Lung microvascular endothelial cell (primary cell): ENCODE measurements at regions not wholly inside any gene's neighbourhood (a gene's known extent, or its start where the extent isn't known, plus 50 kb on each side); places are given as distances from the start of the nearest gene placed in this dataset.
A peak's percentile ranks its signal among the peaks of the same experiment; 100 is the strongest.

Experiments
- DNase-seq, 2 donors: peaks; one replicate each; pipeline versions ENCODE4 v3.0.0 to v3.0.0-alpha.2; 2010; ENCODE audit warnings: low read depth in 2 of 2

DNA sequence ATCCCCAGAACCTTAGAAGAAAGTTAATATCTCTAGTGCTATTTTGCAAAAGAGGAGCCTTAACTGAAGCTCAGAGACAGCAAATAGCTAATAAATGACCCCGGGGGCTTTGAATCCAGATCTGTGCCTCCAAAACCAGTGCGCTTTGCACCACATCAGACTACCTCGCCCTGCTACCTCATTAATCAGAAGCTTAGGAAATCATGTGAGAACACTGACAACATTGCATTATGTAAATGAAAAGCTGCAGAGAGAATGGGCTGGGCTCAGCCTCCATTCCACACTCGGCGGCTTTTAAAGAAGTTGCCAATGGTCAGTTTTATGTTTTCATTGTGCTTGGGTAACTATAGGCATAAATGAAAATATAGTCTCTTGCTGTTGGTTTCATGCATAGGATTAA lies 54.0 kb upstream of the STMND1 start:
- no peak for DNase-seq

DNA sequence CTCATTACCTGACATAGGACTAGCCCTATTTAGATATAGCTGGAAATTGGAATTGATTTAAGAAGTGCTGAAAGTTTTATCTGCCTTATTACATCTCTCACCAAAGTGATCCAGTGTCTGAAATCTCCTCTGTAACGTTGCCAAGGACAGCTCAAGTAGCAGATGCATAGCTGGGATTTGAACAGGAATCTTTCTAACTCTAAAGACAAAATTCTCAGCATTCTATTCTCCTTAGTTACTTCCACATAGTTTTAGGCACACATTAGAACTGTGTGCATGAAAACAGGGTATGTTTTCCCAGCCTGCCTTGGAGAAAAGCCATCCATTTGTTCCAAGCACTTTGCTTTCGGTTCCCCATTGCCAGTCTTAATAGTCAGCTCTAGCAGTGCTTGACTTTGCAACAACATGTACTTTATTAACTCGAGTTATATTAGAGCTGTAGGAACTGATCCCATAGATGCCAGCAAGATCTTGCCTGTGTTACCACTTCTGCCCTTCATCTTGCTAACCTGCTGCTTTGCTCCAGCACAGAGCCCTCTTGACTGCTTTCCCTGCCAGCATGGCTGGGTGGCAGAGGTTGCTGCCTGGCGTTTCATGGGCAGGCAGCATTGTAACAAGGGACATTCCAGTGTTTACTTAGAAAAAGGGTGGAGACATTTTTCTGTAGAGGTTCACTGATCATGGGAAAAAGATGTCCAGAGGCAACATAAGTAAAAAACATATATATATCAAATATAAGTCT lies 56.1 kb upstream of the STMND1 start:
- DNase-seq, result peak in 1 of 2 donors; percentile 19

DNA sequence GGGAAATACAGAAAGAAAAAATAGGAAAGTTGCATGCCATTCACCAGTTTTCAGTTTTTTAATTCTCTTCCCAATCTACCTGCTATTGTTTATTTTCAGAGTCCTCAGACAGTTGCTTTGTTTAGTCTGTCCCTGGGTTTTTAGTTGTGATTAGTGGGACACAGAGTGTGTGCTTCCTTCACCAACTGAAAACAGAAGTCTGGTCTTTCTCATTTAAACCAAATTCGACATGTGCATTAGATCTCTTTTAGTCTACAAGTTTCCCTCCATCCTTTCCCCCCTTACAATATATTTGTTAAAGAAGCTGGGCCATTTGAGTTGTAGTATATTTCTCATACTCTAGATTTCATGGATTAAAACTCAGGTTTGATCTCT lies 58.7 kb upstream of the STMND1 start:
- DNase-seq, result no peak

DNA sequence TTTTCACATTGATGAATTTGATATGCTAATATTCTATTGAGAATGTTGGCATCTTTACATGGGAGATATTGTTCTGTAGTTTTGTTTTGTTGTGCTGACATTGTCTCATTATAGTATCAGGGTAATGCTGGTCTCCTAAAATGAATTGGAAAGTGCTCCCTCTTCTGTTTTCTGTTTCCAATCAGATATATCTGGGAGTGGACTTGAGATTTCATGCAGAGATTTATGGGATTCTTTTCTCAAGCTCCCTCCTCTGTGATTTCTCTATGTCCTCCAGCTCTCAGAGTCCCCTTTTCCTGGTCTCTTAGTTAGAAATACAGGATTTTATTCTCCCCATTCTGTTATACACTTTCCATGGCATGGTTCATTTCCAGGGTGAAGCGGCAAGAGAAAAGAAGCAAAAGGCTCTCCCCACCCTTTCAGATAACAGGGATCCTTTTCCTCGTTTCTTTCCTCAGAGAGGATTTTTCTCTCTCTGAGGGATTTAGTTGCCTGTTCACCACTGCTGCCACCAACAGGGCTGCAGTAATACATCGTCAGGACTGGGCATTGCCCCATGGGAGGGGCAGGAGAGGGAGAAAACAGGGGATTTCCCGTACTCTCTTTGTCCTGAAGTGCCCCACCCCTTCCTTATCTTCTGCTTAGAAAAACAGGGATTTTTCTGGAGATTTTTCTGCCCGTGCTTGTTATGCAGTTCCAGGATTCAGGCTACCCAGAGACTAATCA lies 59.3 kb upstream of the STMND1 start:
- DNase-seq, result peak; percentile 2 to 52

DNA sequence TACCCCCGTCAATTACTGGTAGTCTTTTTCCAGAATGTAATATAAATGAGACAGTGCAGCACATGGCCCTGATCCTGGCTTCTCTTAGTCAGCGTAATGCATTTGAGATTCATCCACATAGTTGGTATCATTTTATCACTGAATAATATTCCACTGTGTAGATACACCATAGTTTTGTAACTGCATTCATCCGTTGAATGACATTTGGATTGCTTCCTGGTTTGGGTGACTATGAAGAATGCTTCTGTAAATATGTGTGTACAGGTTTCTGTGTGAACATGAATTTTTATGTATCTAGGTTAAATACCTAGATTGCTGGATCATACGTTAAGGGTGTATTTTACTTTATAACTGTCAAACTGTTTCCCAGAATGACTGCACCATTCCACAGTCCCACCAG lies 62.6 kb upstream of the STMND1 start:
- no peak for DNase-seq

DNA sequence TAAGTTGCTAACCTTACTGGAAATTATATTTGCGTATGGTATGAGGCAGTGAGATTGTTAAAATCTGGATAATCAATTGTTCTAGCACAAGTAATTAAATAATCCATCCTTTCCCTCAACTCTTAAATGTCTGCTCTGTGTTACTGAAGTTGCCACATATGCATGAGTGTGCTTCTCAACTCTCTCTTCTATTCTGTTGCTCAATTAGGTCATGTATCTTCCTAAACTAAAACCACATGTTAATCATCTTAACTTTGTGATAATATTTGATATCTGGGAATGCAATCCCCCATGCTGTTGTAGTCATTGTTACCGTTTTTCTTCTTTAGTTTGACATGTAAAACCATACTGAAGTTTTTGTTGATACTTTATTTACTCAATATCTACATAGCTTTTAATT lies 63.5 kb upstream of the STMND1 start:
- DNase-seq, result no peak

DNA sequence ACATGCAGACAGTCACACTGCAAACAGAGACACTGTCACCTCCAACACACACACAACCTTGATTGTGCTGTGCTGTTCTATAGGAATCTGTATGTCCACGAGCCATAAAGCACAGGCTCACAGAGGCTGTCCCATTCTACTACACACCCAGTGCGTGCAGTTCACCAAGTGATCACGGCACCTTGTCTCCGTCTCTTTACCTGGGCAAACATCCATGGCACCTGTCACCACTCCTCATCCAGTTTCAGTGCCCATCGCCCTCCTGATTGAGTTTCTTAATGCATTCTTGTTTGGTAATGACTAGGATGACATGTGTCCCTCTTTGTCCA lies 65.8 kb upstream of the STMND1 start:
- no peak for DNase-seq

DNA sequence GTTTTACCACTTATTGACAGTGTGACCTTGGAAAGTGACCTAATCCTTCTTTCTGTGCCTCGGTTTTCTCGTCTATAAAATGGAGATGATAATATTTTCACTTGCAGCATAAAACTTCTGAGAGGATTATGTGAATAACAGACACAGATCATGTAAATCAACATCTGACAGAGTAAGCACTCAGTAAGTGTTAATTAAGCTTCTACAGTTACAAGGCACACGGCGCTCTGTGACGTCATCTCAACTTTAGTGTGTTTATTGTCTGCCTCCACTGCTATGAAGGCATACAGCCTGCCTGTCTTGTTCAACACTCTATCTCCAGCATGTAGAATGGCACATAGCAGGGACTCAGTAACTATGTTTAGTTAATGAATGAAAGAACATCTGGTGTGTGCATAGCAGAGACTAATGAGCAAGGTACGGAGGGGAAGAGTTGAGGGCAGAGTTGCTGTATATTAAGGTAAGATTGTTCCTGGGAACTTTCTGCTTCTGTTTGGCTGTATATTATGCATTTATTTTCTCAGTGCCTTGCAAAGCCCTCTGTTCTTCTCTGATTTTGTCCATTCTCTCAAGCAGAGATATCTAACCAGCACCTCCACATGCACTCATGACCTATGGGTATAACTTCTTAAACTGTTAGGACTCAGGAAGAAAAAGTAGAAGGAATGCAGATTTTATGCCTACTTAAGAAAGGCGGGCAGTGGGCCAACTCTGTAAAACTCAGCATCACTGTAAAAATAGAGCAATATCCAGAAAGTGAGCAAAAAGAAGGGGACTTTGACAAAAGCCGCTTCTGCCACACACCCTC lies 66.4 kb upstream of the STMND1 start:
- no peak for DNase-seq

DNA sequence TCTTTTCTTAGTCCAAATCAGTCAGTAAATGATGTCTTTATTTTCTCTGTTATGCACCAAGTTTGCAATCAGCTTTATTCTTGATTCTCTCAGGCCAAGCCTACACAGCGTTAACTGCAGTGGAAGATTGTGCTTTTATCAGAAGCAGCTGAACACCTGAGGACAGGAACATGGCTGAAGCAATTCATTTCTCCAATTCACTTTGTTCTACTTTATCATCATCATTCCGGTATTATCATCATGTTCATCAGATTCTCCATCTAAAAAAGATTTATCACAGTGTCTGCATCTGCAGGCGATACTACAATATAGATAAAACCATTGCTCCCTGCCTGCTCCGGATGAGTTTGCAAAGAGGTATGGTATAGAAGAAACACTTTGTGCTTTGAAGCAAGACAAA lies 68.1 kb upstream of the STMND1 start:
- DNase-seq, result no peak

DNA sequence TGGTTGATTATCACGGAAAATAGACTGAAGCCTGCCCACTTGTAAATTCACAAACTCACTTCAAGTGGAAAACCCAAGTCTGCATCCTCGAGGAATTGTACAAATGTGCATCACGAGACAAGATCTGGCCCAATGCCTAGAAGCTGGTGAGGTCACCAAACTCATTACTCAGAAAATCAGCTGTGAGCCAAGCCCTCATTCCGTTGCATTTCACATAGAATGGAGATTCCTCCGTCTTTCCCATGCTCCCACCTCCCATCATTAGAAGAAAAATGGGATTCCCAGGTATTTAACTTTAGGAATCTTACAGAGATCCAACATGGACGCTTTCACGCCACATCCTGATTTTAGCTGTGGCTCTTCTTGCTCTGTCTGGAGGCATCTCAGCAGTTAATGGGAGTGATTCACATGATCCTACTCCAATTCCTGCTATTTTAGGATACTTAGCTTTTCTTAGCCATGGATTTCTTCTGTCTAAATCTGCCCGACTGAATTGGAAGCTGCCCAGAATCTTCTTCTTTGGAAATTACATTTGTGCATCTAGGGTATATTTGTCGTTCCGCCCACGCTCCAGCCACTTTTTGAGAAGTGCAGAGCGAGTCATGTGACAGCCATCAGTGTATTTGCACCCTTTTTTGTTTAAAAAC lies 68.7 kb upstream of the STMND1 start:
- DNase-seq, result peak in 1 of 2 donors; percentile 91

DNA sequence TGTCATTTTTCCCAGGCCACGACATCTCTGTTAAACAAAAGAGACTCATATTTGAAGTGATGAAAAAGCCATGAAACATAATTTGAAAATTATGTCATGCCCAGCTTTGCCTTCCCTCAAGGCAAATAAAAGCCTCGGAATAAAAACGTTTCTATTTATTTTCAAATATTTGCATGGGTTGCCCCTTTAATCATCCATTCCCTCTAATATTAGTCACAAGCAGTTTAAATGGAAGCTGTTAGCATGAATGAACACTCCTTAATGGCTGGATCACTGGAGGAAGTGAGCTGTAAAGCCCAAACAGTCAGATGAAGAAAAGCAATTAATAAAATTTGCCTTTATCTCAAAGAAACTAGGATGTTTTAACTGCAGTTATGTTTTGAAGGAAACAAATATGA lies 69.3 kb upstream of the STMND1 start:
- no peak for DNase-seq

DNA sequence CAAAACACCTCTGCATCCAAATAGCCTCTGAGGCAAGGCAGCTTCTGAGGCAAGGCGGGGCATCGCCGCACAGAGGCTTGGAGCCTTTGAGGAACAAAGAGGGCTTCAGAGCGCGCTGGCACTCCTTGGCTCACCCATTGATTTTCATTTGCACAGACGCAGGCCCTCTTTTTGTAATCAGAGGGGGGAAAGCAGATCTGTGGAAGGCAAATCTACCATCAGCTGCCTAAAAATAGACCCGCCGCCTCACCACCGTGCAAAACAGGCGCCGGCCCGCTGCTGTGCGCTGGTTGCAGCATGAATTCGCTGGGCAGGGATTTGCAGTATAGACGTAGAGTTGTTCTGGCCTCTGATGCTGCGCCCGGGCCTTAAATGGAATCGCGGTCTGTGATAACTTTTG lies 69.9 kb upstream of the STMND1 start:
- no peak for DNase-seq

DNA sequence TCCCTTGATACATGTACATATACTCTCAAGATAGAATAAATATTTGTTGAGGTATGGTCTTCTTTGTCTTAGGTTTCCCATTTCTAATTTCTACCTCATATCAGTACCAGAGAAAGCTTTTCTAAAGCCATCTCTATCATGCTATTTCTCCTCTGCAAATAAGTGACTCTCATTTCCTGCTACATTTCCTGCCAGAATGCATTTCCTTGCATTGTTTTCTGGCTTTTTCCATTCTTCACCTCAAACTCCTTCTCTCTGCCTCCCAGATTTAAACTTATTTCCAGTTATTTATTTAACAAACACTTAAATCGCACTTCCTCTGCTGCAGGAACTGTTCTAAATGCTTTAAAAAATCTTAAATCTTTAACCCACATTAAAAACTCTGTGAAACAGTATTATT lies 74.4 kb upstream of the STMND1 start:
- DNase-seq, result peak in 1 of 2 donors; percentile 31

DNA sequence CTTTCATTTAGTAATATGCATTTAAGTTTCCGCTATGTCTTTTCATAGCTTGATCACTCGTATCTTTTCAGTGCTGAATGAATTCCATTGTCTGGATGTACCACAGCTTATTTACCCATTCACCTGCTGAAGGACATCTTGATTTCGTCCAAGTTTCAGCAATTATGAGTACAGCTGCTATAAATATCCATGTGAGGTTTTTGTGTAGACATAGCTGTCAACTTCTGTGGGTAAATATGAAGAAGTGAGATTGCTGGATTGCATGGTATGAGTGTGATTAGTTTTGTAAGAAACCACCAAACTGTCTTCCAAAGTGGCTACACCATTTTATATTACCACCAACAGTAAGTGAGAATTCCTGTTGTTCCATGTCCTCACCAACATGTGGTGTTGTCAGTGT lies 79.2 kb upstream of the STMND1 start:
- DNase-seq, result no peak

DNA sequence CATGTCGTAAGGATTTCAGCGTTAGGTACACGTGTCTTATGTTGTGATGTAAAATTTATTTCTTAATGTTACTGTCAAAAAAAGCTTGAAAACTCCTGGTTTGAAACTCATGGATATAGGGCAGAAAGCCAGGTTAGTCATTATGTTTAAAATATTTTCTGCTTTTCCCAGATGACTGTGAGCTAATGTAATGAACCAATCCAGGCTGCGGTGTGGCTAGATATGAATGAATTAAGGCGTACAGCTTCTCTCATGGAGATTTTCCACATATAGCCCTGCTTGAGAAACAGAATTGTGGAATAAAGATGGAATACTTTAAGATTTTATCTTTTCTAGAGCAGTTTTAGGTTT lies 80.3 kb upstream of the STMND1 start:
- no peak for DNase-seq

DNA sequence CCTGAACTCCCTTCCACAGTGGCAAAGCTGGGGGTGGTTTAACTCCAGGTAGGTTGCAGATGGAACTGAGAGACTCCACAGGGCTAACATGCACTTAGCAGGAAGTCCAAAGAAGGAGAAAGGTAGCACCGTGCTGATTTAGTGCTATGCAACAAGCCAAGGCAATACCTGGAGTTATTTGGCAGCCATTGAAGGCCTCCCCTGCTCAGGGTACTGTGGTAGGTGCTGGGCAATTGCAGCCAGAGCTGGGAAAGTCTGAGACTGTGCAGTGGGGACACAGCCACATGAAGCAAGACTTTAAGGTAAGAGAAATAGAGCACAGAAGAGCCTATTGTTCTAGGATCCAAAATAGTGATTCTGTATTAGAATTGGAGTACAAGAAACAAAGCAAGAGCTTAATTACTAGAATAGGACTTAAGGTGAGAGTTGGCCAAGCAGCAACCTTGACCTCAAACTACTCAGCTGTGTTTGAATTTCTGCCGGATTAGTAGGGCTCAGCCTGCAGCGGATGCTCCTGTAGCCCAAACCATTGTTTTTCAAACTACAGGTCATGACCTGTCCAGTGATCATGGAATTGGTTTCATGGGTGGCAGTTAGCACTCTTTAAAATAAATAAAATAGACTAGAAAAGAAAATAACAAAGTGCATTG lies 80.8 kb upstream of the STMND1 start:
- DNase-seq, result no peak

DNA sequence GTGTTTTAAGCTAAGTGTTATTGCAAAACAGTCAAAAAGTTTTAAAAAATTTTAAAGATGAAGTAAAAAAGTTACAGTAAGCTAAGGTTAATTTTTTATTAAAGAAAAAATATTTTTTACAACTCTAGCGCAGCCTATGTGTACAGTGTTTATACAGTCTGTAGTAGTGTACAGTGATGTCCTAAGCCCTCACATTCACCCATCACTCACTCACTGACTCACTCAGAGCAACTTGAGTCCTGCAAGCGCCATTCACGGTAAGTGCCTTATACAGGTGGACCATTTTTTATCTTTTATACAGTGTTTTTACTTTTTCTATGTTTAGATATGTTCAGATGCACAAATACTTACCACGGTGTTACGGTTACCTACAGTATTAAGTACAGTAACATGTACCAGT lies 83.4 kb upstream of the STMND1 start:
- DNase-seq, result no peak

DNA sequence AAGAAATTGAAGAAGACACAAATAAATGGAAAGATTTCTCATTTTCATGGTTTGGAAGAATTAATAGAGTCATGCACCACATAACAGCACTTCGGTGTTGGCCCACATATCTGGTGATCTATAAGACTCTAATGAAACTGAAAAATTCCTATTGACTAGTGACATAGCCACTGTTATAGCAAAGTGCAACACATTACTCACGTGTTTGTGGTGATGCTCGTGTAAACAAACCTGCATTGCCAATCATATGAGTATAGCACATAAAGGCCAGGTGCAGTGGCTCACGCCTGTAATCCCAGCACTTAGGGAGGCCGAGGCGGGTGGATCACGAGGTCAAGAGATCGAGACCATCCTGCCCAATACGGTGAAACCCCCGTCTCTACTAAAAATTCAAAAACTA lies 84.4 kb upstream of the STMND1 start:
- no peak for DNase-seq

DNA sequence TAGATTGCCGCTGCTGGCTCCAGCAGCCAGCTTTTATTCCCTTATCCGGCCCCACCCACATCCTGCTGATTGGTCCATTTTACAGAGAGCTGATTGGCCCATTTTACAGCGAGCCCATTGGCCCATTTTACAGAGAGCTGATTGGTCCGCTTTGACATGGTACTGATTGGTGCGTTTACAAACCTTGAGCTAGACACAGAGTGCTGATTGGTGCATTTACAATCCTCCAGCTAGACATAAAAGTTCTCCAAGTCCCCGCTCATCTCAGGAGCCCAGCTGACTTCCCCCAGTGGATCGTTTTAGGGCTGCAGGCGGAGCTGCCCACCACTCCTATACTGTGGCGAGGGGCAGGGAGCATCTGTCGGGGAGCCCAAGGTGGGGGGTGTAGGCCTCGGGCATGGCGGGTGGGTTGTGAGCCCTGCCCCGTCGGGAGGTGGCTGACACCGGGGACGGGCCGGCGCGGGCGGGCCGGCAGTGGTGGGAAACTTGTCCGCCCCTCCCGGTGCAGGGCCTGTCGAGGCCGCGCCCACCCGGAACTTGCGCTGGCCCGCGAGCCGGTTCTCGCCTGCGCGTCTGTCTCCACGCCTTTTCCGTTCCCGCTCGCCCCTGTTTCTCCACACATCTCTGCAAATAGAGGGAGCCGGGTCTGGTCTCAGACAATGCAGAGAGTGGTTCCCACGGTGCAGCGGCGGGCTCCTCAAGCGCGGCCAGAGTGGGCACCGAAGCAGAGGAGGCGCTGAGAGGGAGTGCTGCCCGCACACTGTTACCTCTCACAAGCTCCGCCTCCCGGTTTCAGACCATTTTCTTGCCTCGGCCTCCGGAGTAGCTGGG lies 86.1 kb upstream of the STMND1 start:
- DNase-seq, result peak; percentile 24 to 30

DNA sequence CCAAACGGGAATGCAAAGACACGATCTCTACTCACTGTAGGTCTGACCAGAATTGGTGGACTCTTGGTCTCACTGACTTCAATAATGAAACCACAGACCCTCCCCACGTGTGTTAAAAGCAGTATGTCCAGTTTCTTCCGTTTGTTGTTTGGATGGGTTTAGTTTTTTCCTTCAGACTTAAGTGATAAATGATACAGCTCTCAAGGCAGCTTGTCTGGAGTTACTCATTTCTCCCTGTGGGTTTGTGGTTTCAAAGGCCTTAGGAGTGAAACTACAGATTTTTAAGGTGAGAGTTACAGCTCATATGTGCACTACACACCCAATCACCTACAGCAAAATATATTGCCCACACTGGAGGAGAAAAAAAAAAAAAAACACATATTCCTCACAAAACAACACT lies 86.7 kb upstream of the STMND1 start:
- DNase-seq, result peak in 1 of 2 donors; percentile 8

DNA sequence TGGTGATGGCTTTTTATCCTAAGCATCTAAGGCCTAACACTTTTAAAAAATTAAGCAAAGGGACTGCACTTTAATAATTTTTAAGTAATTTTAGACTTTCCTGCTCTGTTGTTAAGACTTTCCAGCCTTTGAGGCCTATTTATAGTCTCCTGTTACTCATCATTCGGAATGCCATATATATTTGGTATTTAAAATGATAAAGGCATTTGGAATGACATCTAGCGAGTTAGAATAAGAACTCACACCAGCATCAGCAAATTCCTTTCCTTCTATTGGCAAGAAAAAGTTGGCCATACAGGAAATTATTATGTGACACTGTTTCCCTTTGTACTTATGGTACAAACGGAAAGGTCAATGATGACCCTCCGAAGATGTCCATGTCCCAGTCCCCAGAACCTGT lies 88.1 kb upstream of the STMND1 start:
- peak in 1 of 2 donors; percentile 39 for DNase-seq
